Daoy (cell line): ENCODE measurements at regions not wholly inside any gene's neighbourhood (a gene's known extent, or its start where the extent isn't known, plus 50 kb on each side); places are given as distances from the start of the nearest gene placed in this dataset.

Experiments
- DNase-seq: peaks from one replicate; pipeline ENCODE4 v3.0.0-alpha.2; 2015; ENCODE audit warnings: low read depth

DNA sequence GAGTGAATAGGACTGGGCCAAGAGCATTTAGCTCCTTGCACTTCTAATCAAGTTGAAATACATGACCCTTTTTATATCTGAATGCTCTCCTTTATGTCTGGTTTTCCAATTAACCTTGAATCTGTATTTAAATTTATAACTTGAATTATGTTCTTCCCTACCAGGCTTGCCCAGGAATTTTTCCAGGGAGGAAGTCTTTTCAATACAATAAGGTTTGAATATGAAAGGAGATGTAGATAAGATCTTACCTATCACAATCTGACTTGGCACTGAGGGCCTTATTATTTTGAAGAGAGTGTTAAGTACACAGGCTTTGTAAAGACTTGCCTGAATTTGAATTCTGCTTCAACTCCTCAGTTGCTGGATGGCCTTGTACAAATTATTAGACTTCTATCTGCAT lies 555.7 kb downstream of the PCDH7 start:
- no peak for DNase-seq

GRCh38 chr4:31283679-31284078 lies 563.5 kb downstream of the PCDH7 start:
- DNase-seq = no peak

GRCh38 chr4:31290836-31291235 lies 570.7 kb downstream of the PCDH7 start:
- no peak for DNase-seq

DNA sequence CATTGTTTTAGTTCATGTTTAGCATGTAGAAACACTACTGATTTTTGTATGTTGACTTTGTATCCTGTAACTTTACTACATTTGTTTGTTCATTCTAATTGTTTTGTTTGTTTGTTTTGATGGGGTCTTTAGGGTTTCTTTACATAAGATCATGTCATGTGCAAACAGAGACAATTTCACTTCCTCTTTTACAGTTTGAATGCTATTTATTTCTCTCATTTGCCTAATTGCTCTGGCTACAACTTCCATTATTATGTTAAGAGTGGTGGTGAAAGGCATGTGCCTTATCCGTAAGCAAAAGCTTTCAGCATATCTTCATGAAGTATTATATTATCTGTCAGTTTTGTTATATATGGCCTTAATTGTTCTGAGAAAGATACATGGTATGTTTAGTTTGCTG lies 571.1 kb downstream of the PCDH7 start:
- no peak for DNase-seq

GRCh38 chr4:31294655-31295480 lies 574.7 kb downstream of the PCDH7 start:
- no peak for DNase-seq

- no peak for DNase-seq
Measured at GRCh38 chr4:31298737-31299136, 578.6 kb downstream of the PCDH7 start.

DNA sequence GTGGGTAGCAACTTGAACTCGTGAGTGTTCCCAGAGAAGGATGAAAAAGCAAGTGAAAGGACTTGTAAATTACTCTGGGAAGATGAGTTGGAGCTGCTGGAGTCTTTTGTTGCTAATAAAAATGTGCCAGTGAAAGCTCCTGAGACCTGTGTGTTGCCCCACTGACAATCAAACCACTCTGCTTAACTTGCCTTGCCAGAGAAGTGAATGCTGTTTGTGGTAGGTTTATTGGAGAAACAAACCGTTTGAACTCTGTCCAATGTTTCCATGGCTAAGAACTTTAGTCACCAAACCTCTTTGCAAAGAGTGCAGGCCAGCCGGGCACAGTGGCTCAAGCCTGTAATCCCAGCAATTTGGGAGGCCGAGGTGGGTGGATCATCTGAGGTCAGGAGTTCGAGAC lies 586.9 kb downstream of the PCDH7 start:
- DNase-seq = no peak

DNA sequence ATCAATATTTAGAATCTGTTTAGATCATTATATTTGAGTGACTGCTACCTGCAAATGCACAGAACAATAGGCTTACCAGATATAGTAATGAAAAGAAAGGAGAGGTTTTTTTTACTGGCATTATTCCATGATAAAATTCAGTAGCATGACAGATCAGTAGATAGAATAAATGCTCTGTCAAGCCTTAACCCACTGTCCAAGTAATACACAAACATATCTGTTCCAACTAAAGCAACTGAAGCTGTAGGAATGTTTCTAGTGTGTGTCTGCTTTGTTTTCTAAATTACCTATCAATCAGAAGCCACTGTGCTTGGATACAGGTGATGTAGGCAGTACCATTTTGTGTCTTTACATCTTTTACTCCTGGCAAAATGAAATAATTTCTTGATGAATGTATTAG lies 604.6 kb downstream of the PCDH7 start:
- no peak for DNase-seq

- DNase-seq = no peak
Measured at GRCh38 chr4:31325300-31325699, 605.1 kb downstream of the PCDH7 start.

- no peak for DNase-seq
Measured at GRCh38 chr4:31327031-31327430, 606.9 kb downstream of the PCDH7 start.

GRCh38 chr4:31328932-31329331 lies 608.8 kb downstream of the PCDH7 start:
- DNase-seq = no peak

- no peak for DNase-seq
Measured at GRCh38 chr4:31334086-31334910, 614.1 kb downstream of the PCDH7 start.

DNA sequence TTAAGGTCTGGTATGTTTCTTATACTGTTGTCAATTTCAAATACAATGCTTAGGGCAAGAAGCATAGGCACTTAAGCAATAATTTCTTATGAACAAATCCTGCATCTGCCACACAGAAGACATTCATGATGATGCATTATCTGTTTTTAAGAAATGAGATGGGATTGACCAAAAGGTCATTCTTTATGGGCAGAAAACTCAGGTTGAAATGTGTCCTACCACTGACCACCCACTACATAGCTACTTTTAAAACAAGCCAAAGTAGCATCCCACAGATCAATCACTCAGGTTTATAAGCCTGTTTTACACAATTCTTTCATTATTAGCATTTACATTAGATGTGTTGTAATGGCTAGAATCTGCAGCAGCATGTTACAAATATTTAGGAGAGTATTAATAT lies 617.8 kb downstream of the PCDH7 start:
- DNase-seq = no peak

- DNase-seq = no peak
Measured at GRCh38 chr4:31341601-31342359, 621.6 kb downstream of the PCDH7 start.

- no peak for DNase-seq
Measured at GRCh38 chr4:31343061-31343460, 622.9 kb downstream of the PCDH7 start.

GRCh38 chr4:31349907-31350306 lies 629.7 kb downstream of the PCDH7 start:
- no peak for DNase-seq

DNA sequence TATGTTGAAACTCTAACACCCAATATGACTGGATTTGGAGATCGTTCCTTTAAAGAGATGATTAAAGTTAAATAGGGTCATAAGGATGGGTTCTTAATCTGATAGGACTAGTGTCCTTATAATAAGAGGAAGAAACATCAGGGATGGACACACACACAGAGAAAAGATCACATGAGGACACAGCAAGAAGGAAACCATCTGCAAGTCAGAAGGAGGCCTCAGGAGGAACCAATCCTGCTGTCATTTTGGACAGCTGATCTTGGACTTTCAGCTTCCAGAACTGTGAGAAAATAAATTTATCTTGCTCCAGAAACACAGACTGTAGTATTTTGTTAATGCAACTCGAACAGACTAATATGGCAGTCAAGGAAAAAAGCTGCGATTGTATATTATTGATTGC lies 631.5 kb downstream of the PCDH7 start:
- DNase-seq = no peak

- DNase-seq = no peak
Measured at GRCh38 chr4:31356839-31357238, 636.7 kb downstream of the PCDH7 start.

GRCh38 chr4:31360786-31361185 lies 640.6 kb downstream of the PCDH7 start:
- DNase-seq = no peak

- DNase-seq = no peak
Measured at GRCh38 chr4:31362756-31363155, 642.6 kb downstream of the PCDH7 start.

DNA sequence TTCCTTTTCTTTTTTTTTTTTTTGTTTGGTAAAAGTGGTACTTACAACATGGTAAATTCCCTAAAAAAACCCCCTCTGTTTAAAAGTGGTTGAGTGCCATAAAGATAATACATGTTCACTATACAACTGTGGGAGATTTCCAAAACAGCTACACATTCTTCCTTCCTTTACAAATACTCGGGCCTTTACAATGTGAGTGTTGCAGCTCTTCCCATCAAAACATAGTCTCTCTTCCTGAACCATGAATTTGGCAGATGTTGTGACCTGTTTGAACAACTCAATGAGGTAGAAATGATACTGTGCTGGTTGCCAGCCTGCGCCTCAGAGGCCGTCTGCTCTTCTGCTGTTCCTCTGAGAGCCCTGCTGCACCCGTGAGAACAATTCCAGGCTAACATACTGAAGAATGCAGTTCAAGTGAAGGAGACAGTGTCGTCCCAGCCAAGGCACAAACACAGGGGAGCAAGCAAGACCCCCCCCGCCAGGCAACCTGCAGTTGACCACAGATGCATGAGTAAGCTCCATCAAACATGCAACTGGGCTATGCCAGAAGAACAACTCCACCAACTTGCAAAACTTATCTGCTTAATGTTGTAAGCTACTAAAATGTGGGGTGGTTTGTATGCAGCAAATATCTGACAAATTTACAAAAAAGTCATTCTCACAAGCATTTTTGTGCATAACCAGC lies 645.0 kb downstream of the PCDH7 start:
- no peak for DNase-seq

GRCh38 chr4:31366041-31366440 lies 645.9 kb downstream of the PCDH7 start:
- DNase-seq = no peak
